Neural cell (in vitro differentiated cells): ENCODE measurements at regions not wholly inside any gene's neighbourhood (a gene's known extent, or its start where the extent isn't known, plus 50 kb on each side); places are given as distances from the start of the nearest gene placed in this dataset.

Experiments
- H2AFZ ChIP-seq: fragments of 200-600, 300-800 bp; sonication (generic), shearing (Covaris generic); 2 replicates; pipeline ENCODE4 v1.6.0; 2014; ENCODE audit warnings: low read depth, mild to moderate bottlenecking, antibody characterized with exemption, low read length, moderate library complexity
- H3F3A ChIP-seq: fragments of 200-600 bp; shearing (Covaris generic); 2 replicates; pipeline ENCODE4 v1.6.1; 2016; ENCODE audit warnings: mild to moderate bottlenecking, moderate library complexity, mixed read lengths, antibody characterized with exemption, low read length; ENCODE audit not compliant: insufficient read depth, poor library complexity, severe bottlenecking
- H3K27ac ChIP-seq: fragments of 200-600, 300-800 bp; sonication (generic), shearing (Covaris generic); 2 replicates; pipeline ENCODE4 v1.5.1; 2014; ENCODE audit warnings: mild to moderate bottlenecking, low read length, moderate library complexity
- H3K27me3 ChIP-seq: fragments of 300-800, 200-600 bp; sonication (generic), shearing (Covaris generic); 2 replicates; pipeline ENCODE4 v1.6.0; 2014; ENCODE audit warnings: mild to moderate bottlenecking, low read depth, low read length, moderate library complexity; ENCODE audit not compliant: insufficient read depth
- H3K36me3 ChIP-seq: fragments of 300-800, 200-600 bp; sonication (generic), shearing (Covaris generic); 2 replicates; pipeline ENCODE4 v1.5.1; 2014; ENCODE audit warnings: mild to moderate bottlenecking, antibody characterized with exemption, low read length, moderate library complexity; ENCODE audit not compliant: insufficient read depth
- H3K4me2 ChIP-seq: fragments of 300-800, 200-600 bp; sonication (generic), shearing (Covaris generic); 2 replicates; pipeline ENCODE4 v1.6.0; 2014; ENCODE audit warnings: mild to moderate bottlenecking, low read length
- H3K4me3 ChIP-seq: fragments of 300-800, 200-600 bp; sonication (generic), shearing (Covaris generic); 2 replicates; pipeline ENCODE4 v1.5.1; 2014; ENCODE audit warnings: mild to moderate bottlenecking, low read length, moderate library complexity
- H3K79me2 ChIP-seq: fragments of 200-600 bp; shearing (Covaris generic); replicated peaks from 2 replicates; pipeline ENCODE4 v1.6.0; 2014; ENCODE audit warnings: mild to moderate bottlenecking, low read length, moderate library complexity; ENCODE audit not compliant: insufficient read depth
- H3K9ac ChIP-seq: fragments of 300-800, 200-600 bp; sonication (generic), shearing (Covaris generic); 2 replicates; pipeline ENCODE4 v1.6.1; 2016; ENCODE audit warnings: mild to moderate bottlenecking, low read length, mixed read lengths
- H3K9me2 ChIP-seq: fragments of 200-600 bp; shearing (Covaris generic); 2 replicates; pipeline ENCODE4 v1.6.1; 2016; ENCODE audit warnings: mild to moderate bottlenecking, low read length, mixed read lengths; ENCODE audit not compliant: insufficient read depth
- H3K9me3 ChIP-seq: fragments of 200-600, 300-800 bp; sonication (generic), shearing (Covaris generic); 2 replicates; pipeline ENCODE4 v1.6.1; 2016; ENCODE audit warnings: mild to moderate bottlenecking, mixed run types, low read length, moderate library complexity, mixed read lengths
- H4K20me1 ChIP-seq: fragments of 200-600 bp; shearing (Covaris generic); 2 replicates; pipeline ENCODE4 v1.6.1; 2016; ENCODE audit warnings: mild to moderate bottlenecking, mixed run types; ENCODE audit not compliant: insufficient read depth
- EP300 ChIP-seq: fragments of 450-650 bp; conservative IDR thresholded peaks from 2 replicates; pipeline ENCODE4 v1.6.1; 2014; ENCODE audit warnings: antibody characterized with exemption, mild to moderate bottlenecking, moderate library complexity; ENCODE audit not compliant: poor library complexity, severe bottlenecking
- EZH2 ChIP-seq: fragments of 200-600, 300-800 bp; shearing (Covaris generic), sonication (generic); IDR thresholded peaks from 2 replicates; pipeline ENCODE4 v1.6.1; 2014; ENCODE audit warnings: antibody characterized with exemption, low read length, borderline replicate concordance, mild to moderate bottlenecking; ENCODE audit not compliant: insufficient read depth, poor library complexity, severe bottlenecking
- MXI1 ChIP-seq: fragments of 450-650 bp; conservative IDR thresholded peaks from 2 replicates; pipeline ENCODE4 v1.6.1; 2014; ENCODE audit warnings: antibody characterized with exemption, mild to moderate bottlenecking; ENCODE audit not compliant: poor library complexity, severe bottlenecking
- POLR2AphosphoS5 ChIP-seq: IDR thresholded peaks from 2 replicates; pipeline ENCODE4 v1.6.1; 2012
- RAD21 ChIP-seq: fragments of 450-650 bp; conservative IDR thresholded peaks from 2 replicates; pipeline ENCODE4 v1.6.1; 2014; ENCODE audit warnings: antibody characterized with exemption, mild to moderate bottlenecking, moderate library complexity
- REST ChIP-seq: IDR thresholded peaks from 2 replicates; pipeline ENCODE4 v1.6.1; 2012; ENCODE audit warnings: borderline replicate concordance
- SMC3 ChIP-seq: fragments of 450-650 bp; conservative IDR thresholded peaks from 2 replicates; pipeline ENCODE4 v1.6.1; 2014; ENCODE audit warnings: antibody characterized with exemption, mild to moderate bottlenecking, moderate library complexity; ENCODE audit not compliant: poor library complexity
- TAF1 ChIP-seq: IDR thresholded peaks from 2 replicates; pipeline ENCODE4 v1.6.1; 2012; ENCODE audit warnings: low read depth
- TF ChIP-seq, protein P1 (sequence below): fragments of 450-650 bp; IDR thresholded peaks from 2 replicates; pipeline ENCODE4 v1.5.1; 2014; ENCODE audit warnings: antibody characterized with exemption, mild to moderate bottlenecking, moderate library complexity; ENCODE audit not compliant: poor library complexity, severe bottlenecking

DNA sequence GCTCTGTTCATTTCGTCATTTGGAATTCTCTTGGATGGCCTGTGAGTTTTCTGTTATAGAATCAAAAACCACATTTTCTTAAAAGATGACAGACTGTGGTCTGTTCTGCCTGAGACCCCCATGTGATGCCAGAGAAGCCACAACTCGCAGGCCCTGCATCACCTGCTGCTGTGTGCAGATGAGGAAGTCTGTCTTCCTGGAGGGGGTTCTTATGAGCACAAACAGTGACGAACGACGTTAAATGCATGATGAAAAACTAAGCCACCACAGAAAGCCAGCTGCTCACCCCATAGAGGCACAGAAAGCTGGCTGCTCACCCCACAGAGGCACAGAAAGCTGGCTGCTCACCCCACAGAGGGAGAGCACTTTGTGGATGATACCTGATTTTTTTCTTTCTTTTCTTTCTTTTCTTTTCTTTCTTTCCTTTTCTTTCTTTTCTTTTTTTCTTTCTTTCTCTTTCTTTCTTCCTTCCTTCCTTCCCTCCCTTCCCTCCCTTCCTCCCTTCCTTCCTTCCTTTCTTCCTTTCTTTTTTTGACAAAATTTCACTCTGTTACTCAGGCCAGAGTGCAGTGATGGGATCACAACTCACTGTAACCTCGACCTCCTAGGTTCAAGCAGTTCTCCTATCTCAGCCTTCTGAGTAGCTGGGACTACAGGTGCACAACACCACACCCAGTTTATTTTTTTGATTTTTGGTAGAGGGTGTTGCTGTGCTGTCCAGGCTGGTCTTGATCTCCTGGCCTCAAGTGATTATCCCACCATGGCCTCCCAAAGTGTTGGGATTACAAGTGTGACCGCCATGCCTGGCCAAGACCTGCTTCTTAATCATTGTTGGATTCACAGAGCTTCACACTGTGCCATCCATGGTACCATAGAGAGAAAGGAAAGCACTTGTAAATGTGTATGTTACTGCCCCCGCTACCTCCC is 1191.4 kb downstream of the UQCRFS1 start:
- H3F3A ChIP-seq: no peaks in the 10 kb centered on the region
- TF ChIP-seq TAF1 (no peak), EZH2 (no peak), SMC3 (no peak), POLR2AphosphoS5 (no peak), REST (no peak), MXI1 (no peak), EP300 (no peak), RAD21 (no peak)
- TF ChIP-seq, protein P1, sequence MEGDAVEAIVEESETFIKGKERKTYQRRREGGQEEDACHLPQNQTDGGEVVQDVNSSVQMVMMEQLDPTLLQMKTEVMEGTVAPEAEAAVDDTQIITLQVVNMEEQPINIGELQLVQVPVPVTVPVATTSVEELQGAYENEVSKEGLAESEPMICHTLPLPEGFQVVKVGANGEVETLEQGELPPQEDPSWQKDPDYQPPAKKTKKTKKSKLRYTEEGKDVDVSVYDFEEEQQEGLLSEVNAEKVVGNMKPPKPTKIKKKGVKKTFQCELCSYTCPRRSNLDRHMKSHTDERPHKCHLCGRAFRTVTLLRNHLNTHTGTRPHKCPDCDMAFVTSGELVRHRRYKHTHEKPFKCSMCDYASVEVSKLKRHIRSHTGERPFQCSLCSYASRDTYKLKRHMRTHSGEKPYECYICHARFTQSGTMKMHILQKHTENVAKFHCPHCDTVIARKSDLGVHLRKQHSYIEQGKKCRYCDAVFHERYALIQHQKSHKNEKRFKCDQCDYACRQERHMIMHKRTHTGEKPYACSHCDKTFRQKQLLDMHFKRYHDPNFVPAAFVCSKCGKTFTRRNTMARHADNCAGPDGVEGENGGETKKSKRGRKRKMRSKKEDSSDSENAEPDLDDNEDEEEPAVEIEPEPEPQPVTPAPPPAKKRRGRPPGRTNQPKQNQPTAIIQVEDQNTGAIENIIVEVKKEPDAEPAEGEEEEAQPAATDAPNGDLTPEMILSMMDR: no peak
- no peak overlapping the region for H3K27ac ChIP-seq
- no peaks in the 10 kb centered on the region for H3K9me3 ChIP-seq
- no peaks in the 10 kb centered on the region for H3K36me3 ChIP-seq
- H4K20me1 ChIP-seq: no peaks in the 10 kb centered on the region
- H3K27me3 ChIP-seq: no peaks in the 10 kb centered on the region
- no peaks in the 10 kb centered on the region for H3K79me2 ChIP-seq
- no peaks in the 10 kb centered on the region for H3K9me2 ChIP-seq
- no peak overlapping the region for H2AFZ ChIP-seq
- H3K4me2 ChIP-seq: no peak overlapping the region
- H3K9ac ChIP-seq: no peak overlapping the region
- no peak overlapping the region for H3K4me3 ChIP-seq

DNA sequence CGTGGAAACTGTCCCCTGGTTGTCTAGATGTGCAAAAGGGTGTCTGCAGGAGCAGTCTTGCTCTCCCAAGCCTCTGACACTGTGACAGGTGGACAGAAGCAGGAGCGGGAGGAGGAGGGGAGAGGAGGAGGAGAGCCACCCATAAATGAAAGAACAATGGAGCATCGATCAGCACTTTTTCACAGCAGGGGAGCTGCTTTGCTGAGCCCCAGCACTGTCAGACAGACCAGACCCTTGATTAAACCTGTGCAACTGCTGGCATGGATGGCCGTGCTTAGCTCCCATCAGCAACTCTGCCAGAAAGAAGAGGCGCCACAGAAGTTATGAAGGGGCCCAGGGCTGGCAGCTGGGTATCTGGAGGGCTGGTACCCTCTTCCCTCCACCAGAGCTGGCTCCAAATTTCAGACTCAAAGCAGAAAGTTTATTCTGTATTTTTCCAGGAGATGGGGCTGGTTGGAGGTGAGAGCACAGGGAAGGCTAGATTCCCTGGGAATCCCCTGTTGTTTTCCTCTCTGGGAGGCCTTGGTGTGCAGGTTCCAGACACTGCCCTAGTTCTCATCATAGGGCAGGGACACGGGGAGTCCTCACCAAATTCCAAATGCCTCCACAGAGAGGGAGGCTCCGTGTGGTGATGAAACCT is 1192.2 kb downstream of the UQCRFS1 start:
- Histone ChIP-seq H3K4me2 (no peak overlapping the region), H3K9ac (no peak overlapping the region), H3K9me2 (no peaks in the 10 kb centered on the region), H3K4me3 (no peak overlapping the region), H3K27ac (no peak overlapping the region), H3K9me3 (no peaks in the 10 kb centered on the region), H4K20me1 (no peaks in the 10 kb centered on the region), H3F3A (no peaks in the 10 kb centered on the region), H3K79me2 (no peaks in the 10 kb centered on the region), H3K27me3 (no peaks in the 10 kb centered on the region), H3K36me3 (no peaks in the 10 kb centered on the region), H2AFZ (no peak overlapping the region)
- TF ChIP-seq TAF1 (no peak), EZH2 (no peak), SMC3 (no peak), MXI1 (no peak), EP300 (no peak), REST (no peak), RAD21 (no peak), POLR2AphosphoS5 (no peak)
- TF ChIP-seq, protein P1: no peak
